ENCODE measurements at regions not wholly inside any gene's neighbourhood (a gene's known extent, or its start where the extent isn't known, plus 50 kb on each side); places are given as distances from the start of the nearest gene placed in this dataset.

GRCh38 chr3:117754841-117755240 is 1045.3 kb downstream of the TUSC7 start:
- no peak for TF ChIP-seq CTCF (IDR thresholded peaks at IDR 0.05; ENCODE audit: low read length)
- TF ChIP-seq EZH2phosphoT487 (IDR thresholded peaks at IDR 0.05; ENCODE audit: low read length): no peak
- no peak for TF ChIP-seq EZH2 (optimal IDR thresholded peaks at IDR 0.05; ENCODE audit: low read depth, low read length)

Measured in MM.1S (cell line).